ENCODE measurements at regions not wholly inside any gene's neighbourhood (a gene's known extent, or its start where the extent isn't known, plus 50 kb on each side); places are given as distances from the start of the nearest gene placed in this dataset.

- ChIA-PET CTCF (interaction anchor here (0.7 kb wide), 1 partner anchor 35 kb away, joined by 3 read pairs; no protein-coding TSS in a partner anchor), POLR2A (ENCODE audit: low non-redundant PET) (no interaction called here)
- peaks cover 7% of the 10 kb centered on the region for H3K27me3 ChIP-seq (replicated peaks; ENCODE audit: insufficient read depth, low read depth, low read length, poor library complexity)
- no peak overlapping the region for H3K27ac ChIP-seq (ENCODE audit: low read depth, low read length, poor library complexity, severe bottlenecking)
- no TSS peak for BruUV-seq (replicated peaks)
- intact Hi-C loops (cut with micrococcal nuclease; ENCODE audit: unreplicated experiment), result no loop called here
- H3K9me3 ChIP-seq (ENCODE audit: low read depth, low read length, poor library complexity, severe bottlenecking), result no peaks in the 10 kb centered on the region
- DNase-seq (ENCODE audit: low spot score), result no peak
- H3K4me3 ChIP-seq (ENCODE audit: low read depth, low read length, poor library complexity, severe bottlenecking), result no peak overlapping the region
- no peaks in the 10 kb centered on the region for H3K4me1 ChIP-seq (ENCODE audit: insufficient read depth, low read length, poor library complexity, severe bottlenecking)
- no peak for TF ChIP-seq EZH2 (IDR thresholded peaks at IDR 0.05; ENCODE audit: borderline replicate concordance, low read depth, low read length, poor library complexity, severe bottlenecking)
- TF ChIP-seq CTCF (conservative IDR thresholded peaks at IDR 0.05; ENCODE audit: low read depth, low read length), result no peak
- H3K36me3 ChIP-seq (ENCODE audit: insufficient read depth, low read length, poor library complexity, severe bottlenecking), result no peaks in the 10 kb centered on the region
These were observed 180.7 kb upstream of the CXCR4 start for GRCh38 chr2:136298631-136299030.

- POLR2A ChIA-PET (ENCODE audit: low non-redundant PET), result no interaction called here
- H3K27ac ChIP-seq (ENCODE audit: low read depth, low read length, poor library complexity, severe bottlenecking), result no peak overlapping the region
- H3K4me3 ChIP-seq (ENCODE audit: low read depth, low read length, poor library complexity, severe bottlenecking), result no peak overlapping the region
- TF ChIP-seq CTCF (conservative IDR thresholded peaks at IDR 0.05; ENCODE audit: low read depth, low read length) (no peak), EZH2 (IDR thresholded peaks at IDR 0.05; ENCODE audit: borderline replicate concordance, low read depth, low read length, poor library complexity, severe bottlenecking) (no peak)
- peaks cover 3% of the 10 kb centered on the region for H3K27me3 ChIP-seq (replicated peaks; ENCODE audit: insufficient read depth, low read depth, low read length, poor library complexity)
- BruUV-seq (replicated peaks), result no TSS peak
- DNase-seq (ENCODE audit: low spot score), result no peak
- CTCF ChIA-PET, result no interaction called here
- no peaks in the 10 kb centered on the region for H3K9me3 ChIP-seq (ENCODE audit: low read depth, low read length, poor library complexity, severe bottlenecking)
- no peaks in the 10 kb centered on the region for H3K36me3 ChIP-seq (ENCODE audit: insufficient read depth, low read length, poor library complexity, severe bottlenecking)
- no peaks in the 10 kb centered on the region for H3K4me1 ChIP-seq (ENCODE audit: insufficient read depth, low read length, poor library complexity, severe bottlenecking)
- intact Hi-C loops (cut with micrococcal nuclease; ENCODE audit: unreplicated experiment), result no loop called here
These were observed 180.0 kb upstream of the CXCR4 start for GRCh38 chr2:136297994-136298393.

GRCh38 chr2:136297312-136297711 is 179.4 kb upstream of the CXCR4 start:
- DNase-seq (ENCODE audit: low spot score), result no peak
- no peaks in the 10 kb centered on the region for H3K4me1 ChIP-seq (ENCODE audit: insufficient read depth, low read length, poor library complexity, severe bottlenecking)
- no peak overlapping the region for H3K27ac ChIP-seq (ENCODE audit: low read depth, low read length, poor library complexity, severe bottlenecking)
- H3K36me3 ChIP-seq (ENCODE audit: insufficient read depth, low read length, poor library complexity, severe bottlenecking), result no peaks in the 10 kb centered on the region
- POLR2A ChIA-PET (ENCODE audit: low non-redundant PET), result no interaction called here
- H3K4me3 ChIP-seq (ENCODE audit: low read depth, low read length, poor library complexity, severe bottlenecking), result no peak overlapping the region
- CTCF ChIA-PET, result no interaction called here
- no peaks in the 10 kb centered on the region for H3K9me3 ChIP-seq (ENCODE audit: low read depth, low read length, poor library complexity, severe bottlenecking)
- intact Hi-C loops (cut with micrococcal nuclease; ENCODE audit: unreplicated experiment), result no loop called here
- no peaks in the 10 kb centered on the region for H3K27me3 ChIP-seq (replicated peaks; ENCODE audit: insufficient read depth, low read depth, low read length, poor library complexity)
- TF ChIP-seq CTCF (conservative IDR thresholded peaks at IDR 0.05; ENCODE audit: low read depth, low read length), result no peak
- no TSS peak for BruUV-seq (replicated peaks)
